ENCODE measurements at regions not wholly inside any gene's neighbourhood (a gene's known extent, or its start where the extent isn't known, plus 50 kb on each side); places are given as distances from the start of the nearest gene placed in this dataset.

DNA sequence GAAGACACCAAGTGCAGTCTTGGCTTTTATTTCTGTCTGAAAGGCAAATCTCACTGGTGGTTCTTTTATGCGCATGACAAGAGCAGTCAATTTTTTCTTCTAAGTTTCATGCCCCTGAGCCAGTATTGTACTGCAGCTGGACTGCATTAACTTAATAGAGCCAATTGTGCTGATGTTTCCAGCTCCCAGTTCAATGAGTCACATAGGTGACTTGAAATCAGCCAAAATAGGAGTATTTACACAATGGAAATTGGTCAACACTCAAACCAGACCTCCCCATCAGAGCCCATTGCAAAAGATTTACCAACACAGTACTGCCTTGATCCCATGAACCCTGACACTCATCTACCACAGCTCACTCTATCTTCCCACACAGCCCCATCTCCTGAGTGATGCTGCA, 100.3 kb upstream of the GUCY1A1 start:
- no peak overlapping the region for H3K9ac ChIP-seq (ENCODE audit: low read length)
- H2BK15ac ChIP-seq (ENCODE audit: low read depth, poor library complexity, severe bottlenecking), result peak overlapping the region; percentile 52
- no peak overlapping the region for H2AK5ac ChIP-seq (ENCODE audit: low read length, severe bottlenecking)
- H3K4me2 ChIP-seq (ENCODE audit: low read length, poor library complexity, severe bottlenecking), result no peak overlapping the region
- peak overlapping the region; percentile 42 for H2AFZ ChIP-seq (ENCODE audit: low read depth, low read length)
- H2BK12ac ChIP-seq (ENCODE audit: low read length in 2 of 2), result no peak overlapping the region
- no peak overlapping the region for H3K4ac ChIP-seq (ENCODE audit: low read depth in 1 of 2, low read length in 2 of 2)
- 100% methylated on average over 1 of the region's 1 CpG for WGBS
- no peak overlapping the region for H3K27ac ChIP-seq (ENCODE audit: low read length, poor library complexity, severe bottlenecking)
- no peak overlapping the region for H3K23ac ChIP-seq (ENCODE audit: low read length in 2 of 2)
- no peak overlapping the region for H4K91ac ChIP-seq (ENCODE audit: low read length)
- no peak overlapping the region for H3K18ac ChIP-seq (ENCODE audit: low read depth in 1 of 2, low read length in 2 of 2)
- no peak overlapping the region for H2BK5ac ChIP-seq (ENCODE audit: low read depth, low read length, poor library complexity, severe bottlenecking)
- no peak overlapping the region for H4K8ac ChIP-seq (ENCODE audit: low read length)
- peak; percentile 21 for DNase-seq
- peaks cover 2% of the 10 kb centered on the region for H3K4me1 ChIP-seq (ENCODE audit: control insufficient read depth, insufficient read depth, low read depth, low read length)
- peak overlapping the region in 1 of 2 experiments; percentile 55 for H3K14ac ChIP-seq (ENCODE audit: low read length in 2 of 2)
- no peak overlapping the region for H3K4me3 ChIP-seq (ENCODE audit: insufficient read depth in 1 of 2, low read depth in 1 of 2, low read length in 2 of 2)
- H3K36me3 ChIP-seq (ENCODE audit: control insufficient read depth in 1 of 2, insufficient read depth in 2 of 2, low read depth in 1 of 2, low read length in 2 of 2), result no peaks in the 10 kb centered on the region
- no peak overlapping the region for H2BK120ac ChIP-seq (ENCODE audit: low read depth, low read length)
- no peaks in the 10 kb centered on the region for H3K79me1 ChIP-seq (replicated peaks; ENCODE audit: low read length, poor library complexity, severe bottlenecking)
- no peaks in the 10 kb centered on the region for H3K27me3 ChIP-seq (ENCODE audit: control insufficient read depth in 1 of 2, insufficient read depth in 1 of 2, low read length in 2 of 2)
- no peaks in the 10 kb centered on the region for H3K9me3 ChIP-seq (ENCODE audit: control insufficient read depth, low read length)

DNA sequence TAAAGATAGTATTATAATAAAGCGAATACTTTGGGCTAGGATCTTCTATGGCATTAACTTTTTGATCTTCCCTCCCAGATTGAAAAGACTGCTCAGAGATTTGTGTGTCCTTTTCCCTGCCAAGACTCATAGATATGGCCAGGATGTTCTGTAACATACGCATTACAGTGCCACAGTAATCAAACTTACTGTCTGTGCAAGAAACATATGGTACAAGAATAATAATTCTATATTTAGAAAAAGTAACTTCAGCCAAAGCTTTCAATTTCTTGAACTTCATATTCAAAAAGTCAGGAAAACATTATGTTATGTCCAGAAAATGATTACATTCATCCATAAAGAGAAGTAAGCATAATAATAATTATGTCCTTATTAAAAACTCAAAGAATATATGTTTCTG, 100.9 kb upstream of the GUCY1A1 start:
- Histone ChIP-seq H3K4me2 (ENCODE audit: low read length, poor library complexity, severe bottlenecking) (no peak overlapping the region), H3K9me3 (ENCODE audit: control insufficient read depth, low read length) (no peaks in the 10 kb centered on the region), H3K14ac (ENCODE audit: low read length in 2 of 2) (no peak overlapping the region)

DNA sequence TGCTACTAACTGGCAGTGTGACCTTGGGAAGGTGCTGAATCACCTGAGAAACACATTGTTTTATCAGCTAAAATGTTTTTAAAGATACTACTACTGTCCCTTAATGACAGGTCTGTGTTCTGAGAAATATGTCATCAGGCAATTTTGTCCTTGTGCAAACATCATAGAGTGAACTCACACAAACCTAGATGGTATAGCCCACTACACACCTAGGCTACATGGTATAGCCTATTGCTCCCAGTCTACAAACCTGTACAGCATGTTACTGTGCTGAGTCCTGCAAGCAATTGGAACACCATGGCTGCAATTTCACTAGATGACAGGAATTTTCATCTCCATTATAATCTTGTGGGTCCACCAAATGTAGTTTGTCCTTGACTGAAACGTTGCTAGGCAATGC, 101.3 kb upstream of the GUCY1A1 start:
- H2BK12ac ChIP-seq (ENCODE audit: low read length in 2 of 2), result no peak overlapping the region
- H2AFZ ChIP-seq (ENCODE audit: low read depth, low read length), result no peak overlapping the region
- no peak overlapping the region for H3K4ac ChIP-seq (ENCODE audit: low read depth in 1 of 2, low read length in 2 of 2)
- no peak overlapping the region for H3K18ac ChIP-seq (ENCODE audit: low read depth in 1 of 2, low read length in 2 of 2)
- DNase-seq, result no peak
- no peak overlapping the region for H2BK15ac ChIP-seq (ENCODE audit: low read depth, poor library complexity, severe bottlenecking)
- no peak overlapping the region for H4K8ac ChIP-seq (ENCODE audit: low read length)
- H3K4me2 ChIP-seq (ENCODE audit: low read length, poor library complexity, severe bottlenecking), result no peak overlapping the region
- H3K4me1 ChIP-seq (ENCODE audit: control insufficient read depth, insufficient read depth, low read depth, low read length), result peaks cover 2% of the 10 kb centered on the region
- no peaks in the 10 kb centered on the region for H3K27me3 ChIP-seq (ENCODE audit: control insufficient read depth in 1 of 2, insufficient read depth in 1 of 2, low read length in 2 of 2)
- no peak overlapping the region for H3K27ac ChIP-seq (ENCODE audit: low read length, poor library complexity, severe bottlenecking)
- H3K14ac ChIP-seq (ENCODE audit: low read length in 2 of 2), result no peak overlapping the region
- H4K91ac ChIP-seq (ENCODE audit: low read length), result no peak overlapping the region
- no peak overlapping the region for H3K9ac ChIP-seq (ENCODE audit: low read length)
- H3K36me3 ChIP-seq (ENCODE audit: control insufficient read depth in 1 of 2, insufficient read depth in 2 of 2, low read depth in 1 of 2, low read length in 2 of 2), result no peaks in the 10 kb centered on the region
- H3K4me3 ChIP-seq (ENCODE audit: insufficient read depth in 1 of 2, low read depth in 1 of 2, low read length in 2 of 2), result no peak overlapping the region
- no peak overlapping the region for H2BK120ac ChIP-seq (ENCODE audit: low read depth, low read length)
- H2BK5ac ChIP-seq (ENCODE audit: low read depth, low read length, poor library complexity, severe bottlenecking), result no peak overlapping the region
- H3K9me3 ChIP-seq (ENCODE audit: control insufficient read depth, low read length), result no peaks in the 10 kb centered on the region
- H3K79me1 ChIP-seq (replicated peaks; ENCODE audit: low read length, poor library complexity, severe bottlenecking), result no peaks in the 10 kb centered on the region
- H3K23ac ChIP-seq (ENCODE audit: low read length in 2 of 2), result no peak overlapping the region
- no CpG with 5 or more reads among the region's 1 CpG for WGBS
- H2AK5ac ChIP-seq (ENCODE audit: low read length, severe bottlenecking), result no peak overlapping the region

More for the DNA sequence above, 100.9 kb upstream of the GUCY1A1 start:
- Histone ChIP-seq H3K79me1 (replicated peaks; ENCODE audit: low read length, poor library complexity, severe bottlenecking) (no peaks in the 10 kb centered on the region), H2AK5ac (ENCODE audit: low read length, severe bottlenecking) (no peak overlapping the region), H3K27me3 (ENCODE audit: control insufficient read depth in 1 of 2, insufficient read depth in 1 of 2, low read length in 2 of 2) (no peaks in the 10 kb centered on the region), H4K8ac (ENCODE audit: low read length) (no peak overlapping the region), H3K36me3 (ENCODE audit: control insufficient read depth in 1 of 2, insufficient read depth in 2 of 2, low read depth in 1 of 2, low read length in 2 of 2) (no peaks in the 10 kb centered on the region), H3K23ac (ENCODE audit: low read length in 2 of 2) (no peak overlapping the region), H3K4me1 (ENCODE audit: control insufficient read depth, insufficient read depth, low read depth, low read length) (peaks cover 2% of the 10 kb centered on the region), H3K27ac (ENCODE audit: low read length, poor library complexity, severe bottlenecking) (no peak overlapping the region), H4K91ac (ENCODE audit: low read length) (no peak overlapping the region), H2BK5ac (ENCODE audit: low read depth, low read length, poor library complexity, severe bottlenecking) (no peak overlapping the region), H2BK12ac (ENCODE audit: low read length in 2 of 2) (no peak overlapping the region), H2BK15ac (ENCODE audit: low read depth, poor library complexity, severe bottlenecking) (no peak overlapping the region), H2BK120ac (ENCODE audit: low read depth, low read length) (no peak overlapping the region), H3K4ac (ENCODE audit: low read depth in 1 of 2, low read length in 2 of 2) (no peak overlapping the region), H3K18ac (ENCODE audit: low read depth in 1 of 2, low read length in 2 of 2) (no peak overlapping the region), H3K9ac (ENCODE audit: low read length) (no peak overlapping the region), H2AFZ (ENCODE audit: low read depth, low read length) (no peak overlapping the region), H3K4me3 (ENCODE audit: insufficient read depth in 1 of 2, low read depth in 1 of 2, low read length in 2 of 2) (no peak overlapping the region)
- WGBS, result 89% methylated on average over 1 of the region's 2 CpGs
- no peak for DNase-seq

DNA sequence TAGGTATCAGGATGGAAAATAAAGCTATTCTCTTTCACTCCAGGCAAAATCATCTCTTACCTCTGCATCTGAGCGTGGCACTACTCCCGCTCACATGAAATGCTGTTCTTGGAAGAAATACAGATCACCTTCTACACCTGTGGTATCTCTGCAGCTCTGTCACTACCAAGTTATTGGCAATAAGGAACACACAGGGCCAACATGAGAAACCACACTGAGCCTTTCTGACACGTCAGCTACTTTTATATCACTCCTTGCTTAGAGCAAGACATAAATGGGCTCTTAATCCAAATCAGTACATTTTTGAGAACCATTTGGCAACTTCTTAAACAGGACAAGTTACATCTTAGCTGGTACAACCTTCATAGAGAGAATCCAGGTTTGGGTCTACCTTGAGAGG, 101.8 kb upstream of the GUCY1A1 start:
- H3K27me3 ChIP-seq (ENCODE audit: control insufficient read depth in 1 of 2, insufficient read depth in 1 of 2, low read length in 2 of 2), result no peaks in the 10 kb centered on the region
- H3K36me3 ChIP-seq (ENCODE audit: control insufficient read depth in 1 of 2, insufficient read depth in 2 of 2, low read depth in 1 of 2, low read length in 2 of 2), result no peaks in the 10 kb centered on the region
- no peak overlapping the region for H3K4me2 ChIP-seq (ENCODE audit: low read length, poor library complexity, severe bottlenecking)
- H3K14ac ChIP-seq (ENCODE audit: low read length in 2 of 2), result no peak overlapping the region
- DNase-seq, result no peak
- no peak overlapping the region for H3K18ac ChIP-seq (ENCODE audit: low read depth in 1 of 2, low read length in 2 of 2)
- no peak overlapping the region for H3K27ac ChIP-seq (ENCODE audit: low read length, poor library complexity, severe bottlenecking)
- no peak overlapping the region for H4K91ac ChIP-seq (ENCODE audit: low read length)
- no peak overlapping the region for H3K4ac ChIP-seq (ENCODE audit: low read depth in 1 of 2, low read length in 2 of 2)
- H3K23ac ChIP-seq (ENCODE audit: low read length in 2 of 2), result no peak overlapping the region
- no peak overlapping the region for H2BK5ac ChIP-seq (ENCODE audit: low read depth, low read length, poor library complexity, severe bottlenecking)
- no peak overlapping the region for H2BK120ac ChIP-seq (ENCODE audit: low read depth, low read length)
- no peak overlapping the region for H2BK15ac ChIP-seq (ENCODE audit: low read depth, poor library complexity, severe bottlenecking)
- H3K9ac ChIP-seq (ENCODE audit: low read length), result no peak overlapping the region
- no peak overlapping the region for H2BK12ac ChIP-seq (ENCODE audit: low read length in 2 of 2)
- H3K4me1 ChIP-seq (ENCODE audit: control insufficient read depth, insufficient read depth, low read depth, low read length), result peaks cover 2% of the 10 kb centered on the region
- H2AFZ ChIP-seq (ENCODE audit: low read depth, low read length), result no peak overlapping the region
- 96% methylated on average over 3 of the region's 3 CpGs for WGBS
- H3K9me3 ChIP-seq (ENCODE audit: control insufficient read depth, low read length), result no peaks in the 10 kb centered on the region
- H3K4me3 ChIP-seq (ENCODE audit: insufficient read depth in 1 of 2, low read depth in 1 of 2, low read length in 2 of 2), result no peak overlapping the region
- no peak overlapping the region for H4K8ac ChIP-seq (ENCODE audit: low read length)
- no peaks in the 10 kb centered on the region for H3K79me1 ChIP-seq (replicated peaks; ENCODE audit: low read length, poor library complexity, severe bottlenecking)
- no peak overlapping the region for H2AK5ac ChIP-seq (ENCODE audit: low read length, severe bottlenecking)

Measured in mesenchymal stem cell (in vitro differentiated cells and primary cell).